Middle frontal gyrus (tissue), 1 donor: ENCODE measurements at regions not wholly inside any gene's neighbourhood (a gene's known extent, or its start where the extent isn't known, plus 50 kb on each side); places are given as distances from the start of the nearest gene placed in this dataset.

Experiments used
- DNase-seq: peaks from one replicate; pipeline ENCODE4 v3.0.0-alpha.2; 2015; ENCODE audit warnings: low spot score; ENCODE audit errors: extremely low spot score

GRCh38 chr10:128784444-128784843 lies 658.2 kb upstream of the MKI67 start:
- DNase-seq: no peak

GRCh38 chr10:128792426-128793140 lies 666.4 kb upstream of the MKI67 start:
- DNase-seq: no peak

- DNase-seq: no peak
These were observed 667.8 kb upstream of the MKI67 start for GRCh38 chr10:128793726-128794655.

GRCh38 chr10:128796396-128796912 lies 670.2 kb upstream of the MKI67 start:
- DNase-seq: no peak

GRCh38 chr10:128802062-128802461 lies 665.0 kb upstream of the MGMT start:
- DNase-seq: no peak

GRCh38 chr10:128803790-128804189 lies 663.3 kb upstream of the MGMT start:
- no peak for DNase-seq

- DNase-seq: no peak
These were observed 662.6 kb upstream of the MGMT start for GRCh38 chr10:128804411-128804810.

- DNase-seq: no peak
These were observed 658.1 kb upstream of the MGMT start for GRCh38 chr10:128808921-128809440.

- no peak for DNase-seq
These were observed 655.5 kb upstream of the MGMT start for GRCh38 chr10:128811511-128811910.

GRCh38 chr10:128812000-128812399 lies 655.0 kb upstream of the MGMT start:
- DNase-seq: no peak

- no peak for DNase-seq
These were observed 653.5 kb upstream of the MGMT start for GRCh38 chr10:128813574-128813973.

GRCh38 chr10:128814024-128814423 lies 653.0 kb upstream of the MGMT start:
- DNase-seq: no peak

- no peak for DNase-seq
These were observed 652.3 kb upstream of the MGMT start for GRCh38 chr10:128814782-128815181.

- no peak for DNase-seq
These were observed 650.3 kb upstream of the MGMT start for GRCh38 chr10:128816726-128817125.

- no peak for DNase-seq
These were observed 649.4 kb upstream of the MGMT start for GRCh38 chr10:128817636-128818035.

- no peak for DNase-seq
These were observed 646.4 kb upstream of the MGMT start for GRCh38 chr10:128820663-128821062.

- no peak for DNase-seq
These were observed 643.8 kb upstream of the MGMT start for GRCh38 chr10:128823201-128823600.

- no peak for DNase-seq
These were observed 641.4 kb upstream of the MGMT start for GRCh38 chr10:128825626-128826025.

GRCh38 chr10:128833671-128834070 lies 633.4 kb upstream of the MGMT start:
- no peak for DNase-seq

- no peak for DNase-seq
These were observed 631.7 kb upstream of the MGMT start for GRCh38 chr10:128835361-128835760.

- DNase-seq: no peak
These were observed 629.6 kb upstream of the MGMT start for GRCh38 chr10:128837478-128837877.

- DNase-seq: no peak
These were observed 627.9 kb upstream of the MGMT start for GRCh38 chr10:128839134-128839533.
